ENCODE measurements at regions not wholly inside any gene's neighbourhood (a gene's known extent, or its start where the extent isn't known, plus 50 kb on each side); places are given as distances from the start of the nearest gene placed in this dataset.
"Not testable (repeated sequence)": the region's sequence is repeated elsewhere in the genome, so short reads cannot be mapped to it uniquely, and the experiment has no call there.

GRCh38 chr6:834866-835265 lies 141.9 kb upstream of the EXOC2 start:
- DNase-seq, result no peak

- no peak for DNase-seq
Observed at GRCh38 chr6:834190-834589, 141.3 kb upstream of the EXOC2 start.

- DNase-seq, result not testable (repeated sequence)
Observed at GRCh38 chr6:832804-833203, 139.9 kb upstream of the EXOC2 start.

- no peak for DNase-seq
Observed at GRCh38 chr6:830667-831327, 137.9 kb upstream of the EXOC2 start.

GRCh38 chr6:829656-830055 lies 136.7 kb upstream of the EXOC2 start:
- no peak for DNase-seq

- no peak for DNase-seq
Observed at GRCh38 chr6:827431-827830, 134.5 kb upstream of the EXOC2 start.

- DNase-seq, result no peak
Observed at GRCh38 chr6:819122-819521, 126.2 kb upstream of the EXOC2 start.

GRCh38 chr6:818196-818595 lies 125.3 kb upstream of the EXOC2 start:
- no peak for DNase-seq

- peak; percentile 90 for DNase-seq
Observed at GRCh38 chr6:816510-817084, 123.7 kb upstream of the EXOC2 start.

- no peak for DNase-seq
Observed at GRCh38 chr6:815348-815738, 122.4 kb upstream of the EXOC2 start.

GRCh38 chr6:814378-815347 lies 121.7 kb upstream of the EXOC2 start:
- DNase-seq, result no peak

- no peak for DNase-seq
Observed at GRCh38 chr6:811831-812230, 118.9 kb upstream of the EXOC2 start.

GRCh38 chr6:811191-811590 lies 118.3 kb upstream of the EXOC2 start:
- DNase-seq, result no peak

GRCh38 chr6:804771-805170 lies 111.8 kb upstream of the EXOC2 start:
- no peak for DNase-seq

GRCh38 chr6:804317-804716 lies 111.4 kb upstream of the EXOC2 start:
- no peak for DNase-seq

- no peak for DNase-seq
Observed at GRCh38 chr6:803191-803977, 110.4 kb upstream of the EXOC2 start.

- DNase-seq, result no peak
Observed at GRCh38 chr6:802701-803100, 109.8 kb upstream of the EXOC2 start.

GRCh38 chr6:802223-802622 lies 109.3 kb upstream of the EXOC2 start:
- not testable (repeated sequence) for DNase-seq

GRCh38 chr6:799769-800168 lies 106.8 kb upstream of the EXOC2 start:
- DNase-seq, result no peak

GRCh38 chr6:797479-798077 lies 104.6 kb upstream of the EXOC2 start:
- peak; percentile 8 for DNase-seq

- no peak for DNase-seq
Observed at GRCh38 chr6:795046-795685, 102.2 kb upstream of the EXOC2 start.

- DNase-seq, result no peak
Observed at GRCh38 chr6:793261-793660, 100.3 kb upstream of the EXOC2 start.
